Sigmoid colon (tissue), 3 donors: ENCODE measurements at regions not wholly inside any gene's neighbourhood (a gene's known extent, or its start where the extent isn't known, plus 50 kb on each side); places are given as distances from the start of the nearest gene placed in this dataset.

Experiments
- CTCF ChIP-seq, 4 experiments: fragments of 450-650 bp in 3 of 4; fragments of 200-600 bp in 1 of 4; IDR thresholded peaks; one replicate each; pipeline ENCODE4 v1.5.1; 2016 to 2019; ENCODE audit warnings: antibody characterized with exemption in 4 of 4, mild to moderate bottlenecking in 3 of 4, moderate library complexity in 2 of 4
- POLR2A ChIP-seq, 2 donors: fragments of 450-650 bp; IDR thresholded peaks; one replicate each; pipeline ENCODE4 v1.6.1; 2016; ENCODE audit warnings: antibody characterized with exemption in 2 of 2, mild to moderate bottlenecking in 2 of 2, moderate library complexity in 2 of 2

GRCh38 chr1:78222225-78222959 lies 176.6 kb downstream of the GIPC2 start:
- no peak for TF ChIP-seq CTCF (IDR thresholded peaks at IDR 0.05)
- TF ChIP-seq POLR2A (IDR thresholded peaks at IDR 0.05), result no peak
